Muscle of arm (tissue), 1 donor: ENCODE measurements at regions not wholly inside any gene's neighbourhood (a gene's known extent, or its start where the extent isn't known, plus 50 kb on each side); places are given as distances from the start of the nearest gene placed in this dataset.

ENCODE experiments used
- DNase-seq: peaks from one replicate; pipeline ENCODE4 v3.0.0-alpha.2; 2013

DNA sequence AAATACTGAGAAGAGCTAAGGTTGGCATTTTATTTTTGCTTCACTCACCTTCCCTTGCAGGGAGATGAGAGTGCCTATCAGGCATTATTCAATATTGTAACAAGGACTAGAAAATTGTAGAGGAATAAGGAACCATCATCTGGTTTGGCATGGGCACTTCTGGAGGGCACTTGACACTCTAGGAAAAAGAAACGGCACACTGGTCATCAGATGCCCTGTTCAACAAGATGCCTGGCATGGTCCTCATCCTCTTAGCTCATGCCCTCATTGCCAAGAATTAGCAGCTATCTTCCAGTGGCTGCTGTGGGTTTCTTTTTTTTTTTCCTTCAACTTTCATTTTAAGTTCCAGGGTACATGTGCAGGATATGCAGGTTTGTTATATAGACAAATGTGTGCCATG, 95.1 kb upstream of the ESRRG start:
- no peak for DNase-seq

DNA sequence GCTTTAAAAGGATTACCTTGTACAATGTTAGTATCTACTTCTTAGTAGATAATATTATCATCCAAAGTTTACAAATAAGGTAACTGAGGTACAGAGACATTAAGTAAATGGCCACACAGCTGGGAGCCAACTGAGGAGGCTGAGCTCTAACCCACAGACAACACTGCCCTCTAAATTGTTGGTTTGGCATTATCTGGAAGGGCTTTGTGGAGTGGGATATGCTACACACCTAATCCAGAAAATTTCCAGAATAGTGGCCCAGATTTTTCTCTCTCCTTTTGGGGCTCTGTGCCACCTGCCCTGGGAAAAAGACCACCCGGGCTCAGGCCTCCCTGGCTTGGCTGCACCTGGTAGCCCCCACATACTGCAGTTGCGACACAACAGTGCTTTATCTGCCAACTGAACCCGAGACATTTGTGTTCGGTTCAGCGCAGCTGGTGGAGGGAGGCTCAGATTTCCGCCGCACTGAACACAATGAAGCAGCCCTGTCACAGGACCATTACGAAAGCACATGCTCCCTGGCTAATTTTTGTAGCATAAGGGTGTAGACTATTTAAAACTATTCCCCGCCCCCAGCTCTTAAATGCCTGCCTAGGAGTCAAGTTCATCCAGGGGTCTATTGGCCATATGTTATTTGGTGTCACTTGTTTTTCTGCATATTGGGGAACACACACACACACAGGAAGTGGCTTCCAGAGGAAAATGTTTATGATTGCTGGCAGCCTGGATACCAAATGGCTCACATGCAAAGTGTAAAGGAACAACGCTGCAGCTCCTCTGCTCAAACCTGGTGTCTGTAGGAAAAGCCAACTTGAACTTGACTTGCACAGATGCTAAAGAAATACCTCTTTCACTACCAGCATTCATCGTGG, 92.3 kb upstream of the ESRRG start:
- peak; percentile 88 for DNase-seq

GRCh38 chr1:216814576-216815259, 91.5 kb upstream of the ESRRG start:
- DNase-seq: peak; percentile 38

- DNase-seq: peak; percentile 11
Measured at GRCh38 chr1:216812966-216813365, 89.7 kb upstream of the ESRRG start.

- DNase-seq: no peak
Measured at GRCh38 chr1:216809649-216810048, 86.4 kb upstream of the ESRRG start.

DNA sequence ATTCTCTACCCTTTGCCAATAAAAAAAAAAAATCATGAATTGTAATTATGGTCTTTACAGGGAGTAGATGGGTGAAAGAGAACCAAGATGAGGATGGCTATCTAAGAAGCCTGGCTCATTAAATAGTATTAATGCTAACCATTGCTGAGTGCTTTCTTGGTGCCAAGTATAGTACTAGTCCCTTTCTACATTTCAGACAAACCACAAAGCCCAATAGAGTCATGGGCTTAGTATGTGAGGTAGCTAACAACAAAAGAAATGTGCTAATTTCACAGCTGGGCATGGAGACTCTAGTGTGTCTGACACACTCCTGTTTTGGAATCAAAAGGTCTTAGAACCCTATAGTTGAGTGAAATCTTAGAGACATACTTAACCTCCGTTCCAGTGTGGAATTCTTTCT, 84.5 kb upstream of the ESRRG start:
- no peak for DNase-seq

DNA sequence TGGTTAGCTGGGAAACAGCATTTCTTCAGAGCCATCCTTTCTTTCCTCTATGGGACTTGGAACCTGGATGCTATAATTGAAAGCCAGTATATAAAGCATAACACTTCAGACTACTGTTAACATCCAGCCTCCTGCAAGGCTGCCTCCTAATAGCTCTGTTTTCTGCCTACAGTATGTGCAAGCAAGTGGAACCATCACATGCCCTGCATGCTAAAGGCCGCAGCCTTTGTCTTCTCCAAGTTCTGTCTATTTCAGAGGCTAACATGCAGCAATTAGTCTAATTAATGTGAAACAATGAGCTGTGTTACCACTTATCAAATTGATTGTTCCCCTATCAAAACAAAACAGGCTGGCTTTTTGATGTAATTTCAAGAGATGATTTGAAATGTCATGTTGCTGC, 82.7 kb upstream of the ESRRG start:
- no peak for DNase-seq

DNA sequence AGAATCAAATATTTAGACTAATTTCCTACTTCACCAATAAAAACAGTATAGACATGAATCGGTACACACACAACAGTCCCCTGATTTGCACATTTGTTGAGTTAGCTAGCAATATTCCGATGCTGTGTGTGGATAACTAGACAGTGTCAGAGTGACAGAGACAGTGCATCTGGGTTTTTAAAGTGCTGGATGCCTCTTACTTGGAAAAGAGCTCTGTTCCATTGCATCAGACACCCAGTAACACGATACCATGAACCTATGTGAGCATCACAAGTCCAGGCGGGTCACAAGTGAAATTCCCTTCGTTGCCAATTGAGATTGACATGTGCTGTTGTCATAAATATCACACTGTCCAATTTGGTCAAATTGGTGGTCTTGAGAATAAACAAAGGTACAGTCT, 82.0 kb upstream of the ESRRG start:
- peak; percentile 22 for DNase-seq

GRCh38 chr1:216804111-216804510, 80.9 kb upstream of the ESRRG start:
- no peak for DNase-seq

DNA sequence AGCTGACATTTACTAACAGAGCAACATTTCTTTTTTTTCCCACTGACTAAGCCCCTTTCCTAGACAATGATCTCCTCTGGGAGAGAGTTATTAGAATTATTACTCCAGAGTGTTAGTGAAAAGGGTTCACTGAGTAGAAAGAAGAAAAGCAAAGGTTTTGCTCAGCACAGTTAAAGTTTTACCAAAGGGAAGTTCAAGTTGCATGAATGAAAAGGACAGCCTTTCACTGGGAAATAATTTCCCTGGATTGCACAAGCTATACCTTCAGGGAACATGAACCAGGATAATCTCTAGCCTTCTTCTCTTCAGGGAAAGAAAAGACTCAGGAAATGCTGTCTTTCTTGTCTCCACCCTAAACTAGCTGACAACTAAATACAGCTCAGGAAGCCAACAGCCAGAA, 71.4 kb upstream of the ESRRG start:
- peak; percentile 14 for DNase-seq

DNA sequence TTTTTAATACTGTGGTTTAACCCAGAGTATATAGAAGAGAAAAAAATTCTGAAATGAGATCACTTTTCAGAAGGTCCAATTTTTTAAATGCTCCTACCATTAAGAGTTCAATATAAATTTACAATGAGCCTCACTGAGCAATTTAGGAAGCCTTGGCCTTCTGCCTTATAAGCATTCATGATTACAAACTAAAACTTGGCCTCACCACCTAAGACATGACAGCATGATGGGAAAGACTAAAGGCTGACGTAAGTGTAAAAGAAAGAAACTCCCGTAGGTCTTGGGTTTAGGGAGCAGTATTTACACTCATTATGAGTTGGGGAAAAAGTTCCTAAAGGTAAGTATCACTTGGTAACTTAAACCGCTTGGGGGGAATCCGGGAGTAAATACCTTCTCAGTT, 70.7 kb upstream of the ESRRG start:
- DNase-seq: peak; percentile 57

GRCh38 chr1:216793303-216793702, 70.1 kb upstream of the ESRRG start:
- no peak for DNase-seq

- DNase-seq: no peak
Measured at GRCh38 chr1:216788671-216789070, 65.4 kb upstream of the ESRRG start.

DNA sequence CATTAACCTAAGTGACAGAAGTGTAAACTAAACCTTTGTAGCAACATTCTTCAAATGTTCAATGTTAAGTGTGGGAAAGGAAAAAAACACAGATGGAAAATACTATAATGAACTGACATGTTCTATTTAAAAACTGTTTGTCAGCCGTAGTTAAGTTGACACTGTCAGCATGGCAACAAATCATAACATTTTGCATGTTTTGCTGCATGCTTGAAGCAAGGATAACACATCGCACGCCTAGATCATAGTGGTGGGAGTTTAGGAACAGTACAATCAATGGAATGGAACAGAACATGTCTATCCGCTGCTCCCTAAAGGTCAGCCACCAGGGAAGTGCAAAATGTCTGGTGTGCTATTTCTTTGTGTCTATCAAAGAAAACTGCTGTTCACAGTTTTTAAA, 62.5 kb upstream of the ESRRG start:
- peak; percentile 11 for DNase-seq

GRCh38 chr1:216785221-216785620, 62.0 kb upstream of the ESRRG start:
- DNase-seq: no peak

DNA sequence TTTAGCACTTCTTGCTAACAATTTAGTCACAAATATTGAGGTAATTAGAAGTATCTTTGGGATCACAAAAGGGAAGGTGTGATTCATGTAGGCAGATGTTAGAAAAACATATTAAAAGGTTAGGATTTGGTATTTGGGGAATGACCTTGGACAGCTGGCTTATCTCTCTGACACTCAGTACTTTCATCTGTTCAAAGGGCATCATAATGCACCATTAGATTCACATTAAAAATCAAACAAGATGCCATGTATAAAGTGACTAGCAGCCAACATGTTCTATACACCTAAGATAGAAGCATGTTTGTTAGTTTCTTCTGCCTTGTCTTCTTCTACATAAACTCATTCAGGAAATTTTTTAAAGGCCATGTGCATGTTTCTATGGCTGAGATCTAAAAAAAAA, 56.5 kb upstream of the ESRRG start:
- no peak for DNase-seq

DNA sequence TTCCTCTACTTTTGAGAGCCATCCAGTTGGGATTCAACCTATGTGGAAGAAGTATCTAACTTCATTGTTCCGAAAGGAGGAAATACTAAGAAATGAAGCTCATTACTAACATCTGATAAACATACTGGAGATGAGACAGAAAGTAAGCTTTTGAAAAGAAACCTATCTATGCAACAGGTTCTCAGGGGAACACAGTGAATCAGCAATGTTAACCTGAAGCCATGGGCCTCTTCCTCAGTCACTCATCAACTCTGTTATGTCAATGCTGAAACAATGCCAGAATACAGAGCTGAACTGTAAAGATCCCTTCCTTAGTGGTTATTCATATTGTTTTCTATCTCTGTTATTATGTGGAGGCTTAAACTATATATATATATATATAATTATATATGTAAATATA, 55.5 kb upstream of the ESRRG start:
- no peak for DNase-seq

- no peak for DNase-seq
Measured at GRCh38 chr1:216777148-216777547, 53.9 kb upstream of the ESRRG start.
